ENCODE measurements at regions not wholly inside any gene's neighbourhood (a gene's known extent, or its start where the extent isn't known, plus 50 kb on each side); places are given as distances from the start of the nearest gene placed in this dataset.

DNA sequence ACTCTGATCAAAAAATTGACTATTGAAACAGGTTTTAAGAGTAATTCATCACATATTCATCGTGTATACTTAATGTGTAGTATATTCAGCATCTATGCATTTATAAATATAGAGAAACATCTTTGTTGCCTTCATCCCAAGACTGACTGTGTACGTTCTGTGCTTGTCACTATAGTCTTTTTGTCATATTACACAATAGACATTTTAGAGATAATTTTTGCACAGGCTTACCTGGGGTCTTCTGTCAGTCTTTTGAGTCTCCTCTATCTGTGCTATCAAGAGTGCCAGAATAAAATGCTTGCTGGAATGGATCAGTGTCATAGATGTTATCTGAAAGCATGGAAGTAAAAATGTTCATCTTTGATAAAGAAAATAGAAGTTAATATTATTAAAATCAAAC lies 1047.7 kb upstream of the NRXN1 start:
- TF ChIP-seq, protein P1, sequence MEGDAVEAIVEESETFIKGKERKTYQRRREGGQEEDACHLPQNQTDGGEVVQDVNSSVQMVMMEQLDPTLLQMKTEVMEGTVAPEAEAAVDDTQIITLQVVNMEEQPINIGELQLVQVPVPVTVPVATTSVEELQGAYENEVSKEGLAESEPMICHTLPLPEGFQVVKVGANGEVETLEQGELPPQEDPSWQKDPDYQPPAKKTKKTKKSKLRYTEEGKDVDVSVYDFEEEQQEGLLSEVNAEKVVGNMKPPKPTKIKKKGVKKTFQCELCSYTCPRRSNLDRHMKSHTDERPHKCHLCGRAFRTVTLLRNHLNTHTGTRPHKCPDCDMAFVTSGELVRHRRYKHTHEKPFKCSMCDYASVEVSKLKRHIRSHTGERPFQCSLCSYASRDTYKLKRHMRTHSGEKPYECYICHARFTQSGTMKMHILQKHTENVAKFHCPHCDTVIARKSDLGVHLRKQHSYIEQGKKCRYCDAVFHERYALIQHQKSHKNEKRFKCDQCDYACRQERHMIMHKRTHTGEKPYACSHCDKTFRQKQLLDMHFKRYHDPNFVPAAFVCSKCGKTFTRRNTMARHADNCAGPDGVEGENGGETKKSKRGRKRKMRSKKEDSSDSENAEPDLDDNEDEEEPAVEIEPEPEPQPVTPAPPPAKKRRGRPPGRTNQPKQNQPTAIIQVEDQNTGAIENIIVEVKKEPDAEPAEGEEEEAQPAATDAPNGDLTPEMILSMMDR (IDR thresholded peaks at IDR 0.05; ENCODE audit: low read depth, low read length) = no peak
- in situ Hi-C loops (cut with HindIII; ENCODE audit: low sequenced_read_pairs) = no loop called here
- DNase-seq (ENCODE audit: low read depth, low spot score) = no peak

DNA sequence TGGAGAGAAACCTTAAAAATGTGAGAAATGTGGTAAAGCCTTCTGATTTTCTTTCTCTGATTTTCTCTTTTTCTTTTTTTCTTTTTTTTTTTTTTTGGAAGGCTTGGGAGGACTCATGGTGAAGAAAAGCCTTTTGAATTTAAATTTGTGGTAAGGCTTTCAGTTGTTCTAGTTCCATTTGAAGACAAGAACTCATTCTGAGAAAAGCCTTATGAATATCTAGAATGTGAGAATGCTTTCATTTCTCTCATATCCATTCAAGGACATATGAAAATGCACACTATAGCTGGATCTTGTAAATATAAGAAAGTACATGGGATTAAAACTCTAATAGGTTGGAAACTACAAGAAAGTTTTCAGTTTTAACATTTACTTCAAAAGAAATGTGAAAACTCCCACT lies 1045.2 kb upstream of the NRXN1 start:
- no peak overlapping the region for H3K4me3 ChIP-seq (ENCODE audit: low read depth, low read length)
- DNase-seq (ENCODE audit: low read depth, low spot score) = no peak
- in situ Hi-C loops (cut with HindIII; ENCODE audit: low sequenced_read_pairs) = no loop called here
- TF ChIP-seq, protein P1 (IDR thresholded peaks at IDR 0.05; ENCODE audit: low read depth, low read length) = no peak

More for the DNA sequence above, 1047.7 kb upstream of the NRXN1 start:
- no peak overlapping the region for H3K4me3 ChIP-seq (ENCODE audit: low read depth, low read length)

- in situ Hi-C loops (cut with HindIII; ENCODE audit: low sequenced_read_pairs) = no loop called here
- no peak for DNase-seq (ENCODE audit: low read depth, low spot score)
- TF ChIP-seq, protein P1 (IDR thresholded peaks at IDR 0.05; ENCODE audit: low read depth, low read length) = no peak
- H3K4me3 ChIP-seq (ENCODE audit: low read depth, low read length) = no peak overlapping the region
Measured at GRCh38 chr2:52074130-52074719, 1042.3 kb upstream of the NRXN1 start.

GRCh38 chr2:52072949-52073348 lies 1041.0 kb upstream of the NRXN1 start:
- no peak for DNase-seq (ENCODE audit: low read depth, low spot score)
- TF ChIP-seq, protein P1 (IDR thresholded peaks at IDR 0.05; ENCODE audit: low read depth, low read length) = no peak
- in situ Hi-C loops (cut with HindIII; ENCODE audit: low sequenced_read_pairs) = no loop called here
- H3K4me3 ChIP-seq (ENCODE audit: low read depth, low read length) = no peak overlapping the region

GRCh38 chr2:52070665-52071064 lies 1038.7 kb upstream of the NRXN1 start:
- H3K4me3 ChIP-seq (ENCODE audit: low read depth, low read length) = no peak overlapping the region
- no peak for DNase-seq (ENCODE audit: low read depth, low spot score)
- in situ Hi-C loops (cut with HindIII; ENCODE audit: low sequenced_read_pairs) = no loop called here
- TF ChIP-seq, protein P1 (IDR thresholded peaks at IDR 0.05; ENCODE audit: low read depth, low read length) = no peak

GRCh38 chr2:52064234-52064633 lies 1032.3 kb upstream of the NRXN1 start:
- TF ChIP-seq, protein P1 (IDR thresholded peaks at IDR 0.05; ENCODE audit: low read depth, low read length) = no peak
- H3K4me3 ChIP-seq (ENCODE audit: low read depth, low read length) = no peak overlapping the region
- in situ Hi-C loops (cut with HindIII; ENCODE audit: low sequenced_read_pairs) = no loop called here
- no peak for DNase-seq (ENCODE audit: low read depth, low spot score)
